ENCODE measurements at regions not wholly inside any gene's neighbourhood (a gene's known extent, or its start where the extent isn't known, plus 50 kb on each side); places are given as distances from the start of the nearest gene placed in this dataset.

DNA sequence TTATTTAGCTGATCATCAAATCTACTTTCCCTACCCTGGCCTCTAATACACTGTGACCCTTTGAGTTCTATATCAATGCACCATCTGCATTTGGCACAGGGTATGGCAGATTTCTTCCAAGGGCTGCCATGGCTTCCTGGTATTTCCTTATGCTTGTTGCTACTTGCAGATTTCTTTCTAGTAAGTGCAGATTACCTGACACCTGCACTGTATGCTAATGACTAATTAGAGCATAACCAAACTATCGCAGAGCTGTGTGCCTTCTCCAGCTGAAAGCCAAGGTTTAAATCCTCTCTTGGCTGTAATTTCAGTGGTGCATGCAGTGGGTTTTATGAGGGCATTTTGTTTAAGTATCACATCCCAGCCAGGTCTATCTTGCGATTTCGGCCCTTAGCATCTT lies 293.7 kb downstream of the KIF4B start:
- TF ChIP-seq CTCF (IDR thresholded peaks at IDR 0.05; ENCODE audit: low read length), result no peak
- no peak for TF ChIP-seq EZH2 (optimal IDR thresholded peaks at IDR 0.05; ENCODE audit: low read depth, low read length)

All from MM.1S (cell line).